ENCODE measurements at regions not wholly inside any gene's neighbourhood (a gene's known extent, or its start where the extent isn't known, plus 50 kb on each side); places are given as distances from the start of the nearest gene placed in this dataset.
"Not testable (repeated sequence)": the region's sequence is repeated elsewhere in the genome, so short reads cannot be mapped to it uniquely, and the experiment has no call there.

DNA sequence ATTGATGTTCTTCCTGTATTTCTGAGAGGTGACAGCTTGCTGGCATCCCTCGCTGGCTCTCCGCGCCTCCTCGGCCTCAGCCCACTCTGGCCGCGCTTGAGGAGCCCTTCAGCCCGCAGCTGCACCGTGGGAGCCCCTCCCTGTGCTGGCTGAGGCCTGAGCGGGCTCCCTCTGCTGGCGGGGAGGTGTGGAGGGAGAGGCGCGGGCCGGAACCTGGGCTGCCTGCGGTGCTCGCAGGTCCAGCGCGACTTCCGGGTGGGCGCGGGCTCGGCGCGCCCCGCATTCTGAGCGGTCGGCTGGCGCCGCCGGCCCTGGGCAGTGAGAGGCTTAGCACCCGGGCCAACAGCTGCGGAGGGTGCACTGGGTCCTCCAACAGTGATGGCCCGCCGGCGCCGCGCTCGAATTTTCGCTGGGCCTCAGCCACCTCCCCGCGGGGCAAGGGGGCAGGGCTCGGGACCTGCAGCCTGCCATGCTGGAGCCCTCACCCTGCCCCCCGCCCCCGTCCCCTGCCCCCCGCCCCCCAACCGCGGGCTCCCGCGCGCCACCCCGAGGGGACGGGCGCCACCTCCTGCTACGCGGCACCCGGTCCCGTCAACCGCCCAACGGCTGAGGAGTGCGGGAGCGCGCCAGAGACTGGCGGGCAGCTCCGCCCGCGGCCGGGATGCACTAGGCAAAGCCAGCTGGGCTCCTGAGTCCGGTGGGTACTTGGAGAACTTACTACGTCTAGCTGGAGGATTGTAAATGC lies 1353.4 kb upstream of the CDH18 start:
- not testable (repeated sequence) for DNase-seq (ENCODE audit: low read depth, low spot score)

DNA sequence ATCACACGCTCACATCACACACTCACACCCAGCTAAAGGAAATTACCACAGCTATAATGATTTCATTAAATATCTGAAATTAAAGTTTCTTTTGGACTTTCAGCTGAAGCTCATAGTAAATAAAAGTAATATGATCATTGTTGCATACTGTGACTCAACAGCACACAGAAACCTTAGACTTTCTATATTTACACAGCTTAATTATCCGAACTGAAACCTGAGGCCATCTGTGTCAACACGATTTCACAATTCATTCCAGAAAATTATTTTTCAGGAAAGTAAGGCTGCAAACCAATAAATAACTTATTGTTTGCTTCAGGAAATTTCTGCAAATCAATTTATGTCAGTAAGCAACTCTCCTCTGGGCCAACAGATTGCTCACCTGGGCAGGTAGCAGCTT lies 1352.2 kb upstream of the CDH18 start:
- DNase-seq (ENCODE audit: low read depth, low spot score): not testable (repeated sequence)

DNA sequence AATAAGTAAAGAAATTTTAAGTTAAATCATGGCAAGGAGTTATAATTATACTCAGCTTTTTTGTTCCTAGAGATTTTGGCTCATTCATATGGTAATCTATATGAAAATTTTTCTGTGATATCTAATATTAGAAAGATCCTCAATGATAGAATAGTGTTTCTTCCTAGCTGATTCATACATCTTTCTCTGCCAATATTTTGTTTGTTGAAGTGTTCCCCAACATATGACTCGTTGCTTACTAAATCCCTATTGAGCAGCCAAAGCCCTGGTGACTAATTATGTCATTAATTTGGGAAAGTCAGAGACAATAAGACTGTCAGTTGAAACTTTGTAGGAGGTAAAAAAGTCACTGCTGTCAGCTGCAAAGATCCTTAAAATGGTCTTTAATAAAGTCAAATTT lies 1348.5 kb upstream of the CDH18 start:
- not testable (repeated sequence) for DNase-seq (ENCODE audit: low read depth, low spot score)

DNA sequence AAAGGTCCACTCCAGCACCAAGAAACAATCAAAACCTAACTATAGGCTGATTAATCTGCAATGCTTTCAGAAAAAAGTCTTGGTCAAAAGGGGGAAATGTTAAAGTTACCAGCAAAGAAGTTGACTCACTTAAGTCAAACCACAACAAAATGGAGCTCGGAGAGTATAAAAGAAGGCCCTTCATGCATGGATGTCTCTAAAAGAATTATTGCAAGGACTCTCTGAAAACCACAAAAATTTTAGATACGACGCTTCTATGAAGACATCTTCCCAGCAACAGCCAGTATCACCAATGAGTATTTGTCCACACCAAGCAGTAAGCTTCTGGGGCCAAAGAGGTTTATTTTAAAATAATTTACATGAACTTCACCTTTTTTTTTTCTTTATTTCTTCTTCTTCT lies 1327.4 kb upstream of the CDH18 start:
- peak; percentile 5 for DNase-seq (ENCODE audit: low read depth, low spot score)

DNA sequence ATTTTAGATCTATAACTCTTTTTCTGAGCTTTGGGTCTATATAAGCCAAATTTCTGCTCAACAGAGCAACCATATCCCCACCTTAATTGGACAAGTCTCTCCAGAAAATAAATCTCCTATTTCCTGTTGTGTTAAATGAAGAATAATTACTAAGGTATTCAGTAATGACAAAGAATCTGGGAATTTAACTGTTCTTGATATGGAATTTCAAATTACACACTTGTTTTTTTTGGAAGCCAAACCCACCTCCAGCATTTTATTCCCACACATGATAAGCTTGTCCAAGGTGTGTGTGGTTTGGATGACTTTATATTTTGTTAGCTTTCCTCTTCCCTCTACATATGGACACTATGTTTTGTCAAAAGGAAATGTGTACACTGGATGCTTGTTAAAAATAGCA lies 1313.2 kb upstream of the CDH18 start:
- DNase-seq (ENCODE audit: low read depth, low spot score): peak; percentile 7

DNA sequence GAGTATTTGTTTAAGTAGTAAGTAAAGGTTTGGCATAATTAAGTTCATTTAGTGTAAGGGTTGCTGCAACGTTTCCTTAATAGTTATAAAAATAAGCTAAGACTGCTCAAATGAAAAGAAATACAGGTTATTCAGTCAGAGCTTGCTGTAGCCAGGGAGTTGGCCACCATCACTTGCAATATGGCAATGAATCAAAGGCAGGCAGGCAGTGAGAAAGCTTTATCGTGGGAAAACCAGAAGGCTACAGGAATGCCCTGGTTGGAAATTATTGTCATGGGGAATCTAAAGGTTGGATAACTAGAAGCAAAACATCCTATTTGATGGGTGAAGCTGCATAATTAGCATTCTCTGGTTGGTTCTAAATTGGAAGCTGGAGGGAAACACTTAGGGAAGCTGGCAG lies 1286.4 kb upstream of the CDH18 start:
- peak; percentile 4 for DNase-seq (ENCODE audit: low read depth, low spot score)

DNA sequence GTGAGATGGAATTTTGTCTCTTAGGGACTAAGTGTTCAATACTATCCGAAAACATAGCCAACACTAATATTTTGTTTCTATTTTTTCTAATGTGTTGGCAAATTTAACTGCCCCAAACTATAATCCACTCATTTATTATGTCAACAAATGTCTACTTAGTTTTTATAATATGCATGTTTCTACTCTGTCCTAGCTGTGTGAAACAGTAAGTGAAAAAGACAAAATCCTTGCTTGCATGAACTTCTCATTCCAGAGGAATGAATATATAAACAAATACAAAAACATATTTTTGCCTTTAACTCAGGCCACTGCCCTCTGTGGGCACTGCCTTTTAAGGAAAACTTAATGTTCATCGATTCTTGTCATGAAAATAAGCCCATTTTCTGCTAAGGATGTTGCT lies 1275.4 kb upstream of the CDH18 start:
- DNase-seq (ENCODE audit: low read depth, low spot score): peak; percentile 3

DNA sequence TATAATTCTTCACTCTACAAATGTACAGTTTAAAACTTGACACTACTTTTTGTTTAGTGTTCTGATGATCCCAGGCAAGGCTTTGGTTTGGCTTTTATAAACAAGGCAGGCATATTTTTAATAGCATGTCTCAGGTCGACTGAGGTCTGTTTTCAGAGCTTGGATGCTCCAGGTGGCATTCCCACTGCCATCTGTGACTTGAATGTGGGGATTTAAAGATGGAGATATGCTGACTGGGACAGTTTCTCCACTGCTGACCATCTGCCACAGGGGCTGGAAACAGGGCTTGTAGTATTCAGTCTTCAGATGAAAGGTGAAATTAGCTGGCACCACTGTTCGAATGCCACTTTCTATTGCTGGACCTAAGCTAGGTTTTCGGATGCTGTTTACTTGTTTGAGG lies 1266.2 kb upstream of the CDH18 start:
- no peak for DNase-seq (ENCODE audit: low read depth, low spot score)

DNA sequence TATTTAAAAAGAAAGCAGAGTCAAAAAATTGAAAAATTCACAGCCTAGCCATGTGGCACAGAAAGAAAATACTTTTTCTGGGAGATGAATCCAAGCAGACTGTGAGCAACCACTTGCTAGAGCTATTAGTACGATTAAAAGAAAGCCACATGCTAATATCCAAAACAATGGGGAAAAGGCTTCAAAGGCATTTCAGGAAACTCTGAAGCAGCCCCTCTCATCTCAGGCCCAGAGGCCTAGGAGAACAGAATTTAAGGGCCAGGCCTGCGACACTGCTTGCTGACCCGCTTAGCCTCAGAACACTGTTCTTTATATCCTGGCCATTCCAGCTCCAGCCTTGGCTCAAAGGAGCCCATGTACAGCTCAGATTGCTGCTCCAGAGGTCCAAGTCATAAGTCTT lies 1257.0 kb upstream of the CDH18 start:
- DNase-seq (ENCODE audit: low read depth, low spot score): no peak

DNA sequence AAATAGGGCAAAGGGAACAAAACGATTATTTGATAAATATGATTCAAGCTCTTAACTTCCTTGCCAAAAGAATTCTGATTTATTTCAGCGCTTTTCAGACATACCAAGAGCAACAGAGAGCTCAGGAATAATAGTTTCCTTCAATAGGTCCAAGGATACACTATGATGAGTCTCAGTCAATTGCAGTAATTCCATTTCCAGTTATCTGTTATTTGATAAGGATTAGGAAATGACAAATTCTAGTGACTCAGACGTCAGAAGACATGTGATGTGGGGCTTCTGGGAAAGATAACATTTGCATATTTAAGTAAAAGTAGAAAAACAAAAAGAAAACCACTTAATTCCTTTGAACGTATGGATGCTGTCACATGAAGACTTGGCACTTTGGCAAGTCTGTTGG lies 1250.8 kb upstream of the CDH18 start:
- no peak for DNase-seq (ENCODE audit: low read depth, low spot score)

DNA sequence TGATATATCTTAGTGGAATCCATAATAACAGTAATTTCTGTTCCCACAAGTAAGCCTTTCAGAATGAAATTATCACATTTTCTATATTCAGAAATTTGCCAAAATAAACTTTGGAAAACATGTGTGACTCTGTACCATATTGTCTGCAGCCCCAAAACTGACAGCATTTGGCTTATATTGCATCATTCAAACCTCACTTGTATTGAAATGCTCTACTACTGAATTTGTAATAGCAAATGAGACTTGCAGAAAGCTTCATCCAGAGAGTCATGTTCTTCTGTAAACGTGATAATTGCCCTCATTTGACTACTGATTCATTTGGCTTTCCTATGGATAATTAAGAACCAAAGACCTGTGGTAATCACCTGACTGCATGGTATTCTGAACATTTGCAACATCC lies 1249.5 kb upstream of the CDH18 start:
- no peak for DNase-seq (ENCODE audit: low read depth, low spot score)

DNA sequence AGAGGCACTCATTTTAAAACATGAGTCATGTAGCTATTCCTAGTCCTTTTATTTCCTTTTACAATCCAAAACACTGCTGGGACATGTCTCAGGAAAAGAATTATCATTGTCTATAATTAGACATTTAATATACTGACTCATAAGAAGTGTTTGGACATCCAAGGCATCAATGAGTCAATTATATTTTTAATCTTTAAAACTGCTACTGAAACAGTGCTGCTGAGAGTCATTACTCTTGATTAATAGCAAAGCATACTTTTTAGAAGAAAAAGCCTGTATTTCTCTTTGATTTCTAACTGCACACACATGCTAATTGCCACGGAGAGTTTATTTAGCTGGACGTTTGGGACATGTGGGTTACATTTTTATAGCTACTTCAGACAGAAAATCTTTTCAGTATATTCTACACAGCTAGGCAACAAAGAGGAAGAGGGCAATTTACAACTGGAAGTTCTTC lies 1249.0 kb upstream of the CDH18 start:
- DNase-seq (ENCODE audit: low read depth, low spot score): peak; percentile 9

DNA sequence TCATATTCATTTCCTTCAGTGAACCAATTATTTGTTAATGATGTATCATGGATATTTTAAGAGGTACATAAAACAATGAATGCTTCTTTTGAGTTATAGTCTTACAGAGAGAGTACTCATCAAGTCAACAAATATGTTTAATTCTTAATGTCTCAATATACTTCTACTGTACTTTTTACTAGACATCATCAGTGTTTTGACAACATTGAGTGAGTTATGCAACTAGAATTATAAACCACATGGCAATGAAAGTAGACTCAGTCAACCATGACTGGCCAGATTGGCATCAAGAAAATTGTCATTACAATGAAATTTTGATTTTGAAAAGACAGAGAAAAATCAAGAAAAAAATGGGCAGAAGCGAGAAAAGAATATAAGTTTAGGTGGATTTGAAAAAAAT lies 1248.1 kb upstream of the CDH18 start:
- DNase-seq (ENCODE audit: low read depth, low spot score): no peak

DNA sequence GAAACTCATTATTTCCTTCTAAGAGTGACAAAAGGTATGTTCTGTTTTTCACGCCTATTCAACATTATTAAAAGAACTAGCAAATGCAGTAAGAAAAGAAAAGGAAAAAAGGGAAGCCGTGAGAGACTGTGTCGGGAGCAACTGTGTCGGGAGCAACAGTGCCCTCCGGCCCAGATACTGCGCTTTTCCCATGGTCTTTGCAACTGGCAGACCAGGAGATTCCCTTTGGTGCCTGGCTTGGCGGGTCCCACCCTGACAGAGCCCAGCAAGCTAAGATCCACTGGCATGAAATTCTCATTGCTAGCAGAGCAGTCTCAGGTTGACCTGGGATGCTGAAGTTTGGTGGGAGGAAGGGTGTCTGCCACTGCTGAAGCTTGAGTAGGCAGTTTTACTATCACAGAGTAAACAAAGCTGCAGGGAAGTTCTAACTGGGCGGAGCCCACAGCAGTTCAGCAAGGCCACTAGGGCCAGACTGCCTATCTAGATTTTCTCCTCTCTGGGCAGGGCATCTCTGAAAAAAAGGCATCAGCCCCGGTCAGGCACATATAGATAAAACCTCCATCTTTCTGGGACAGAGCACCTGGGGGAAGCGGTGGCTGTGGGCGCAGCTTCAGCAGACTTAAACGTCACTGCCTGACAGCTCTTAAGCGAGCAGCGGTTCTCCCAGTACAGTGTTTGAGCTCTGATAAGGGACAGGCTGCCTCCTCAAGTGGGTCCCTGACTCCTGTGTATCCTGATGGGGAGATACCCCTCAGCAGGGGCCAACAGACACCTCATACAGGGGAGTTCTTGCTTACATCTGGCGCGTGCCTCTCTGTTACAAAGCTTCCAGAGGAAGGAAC lies 1237.4 kb upstream of the CDH18 start:
- DNase-seq (ENCODE audit: low read depth, low spot score): no peak

DNA sequence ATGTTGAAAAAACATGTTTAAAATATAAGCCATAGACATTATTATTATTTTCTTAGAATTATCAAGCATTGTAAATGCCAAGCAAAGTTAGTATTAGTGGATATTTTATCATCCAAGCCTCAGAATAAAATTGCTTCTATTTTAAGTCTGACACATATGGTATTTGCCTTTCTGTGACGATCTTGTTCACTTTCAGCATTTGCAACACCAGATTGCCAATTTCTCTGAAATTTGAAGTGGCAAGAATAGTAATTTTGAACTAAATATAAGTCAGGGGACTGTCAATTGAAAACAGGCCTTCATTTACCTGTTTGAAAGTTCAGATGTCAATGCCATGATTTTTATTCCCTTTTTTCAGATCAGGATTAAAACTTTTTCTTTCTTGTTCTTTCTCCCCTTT lies 1233.6 kb upstream of the CDH18 start:
- no peak for DNase-seq (ENCODE audit: low read depth, low spot score)

DNA sequence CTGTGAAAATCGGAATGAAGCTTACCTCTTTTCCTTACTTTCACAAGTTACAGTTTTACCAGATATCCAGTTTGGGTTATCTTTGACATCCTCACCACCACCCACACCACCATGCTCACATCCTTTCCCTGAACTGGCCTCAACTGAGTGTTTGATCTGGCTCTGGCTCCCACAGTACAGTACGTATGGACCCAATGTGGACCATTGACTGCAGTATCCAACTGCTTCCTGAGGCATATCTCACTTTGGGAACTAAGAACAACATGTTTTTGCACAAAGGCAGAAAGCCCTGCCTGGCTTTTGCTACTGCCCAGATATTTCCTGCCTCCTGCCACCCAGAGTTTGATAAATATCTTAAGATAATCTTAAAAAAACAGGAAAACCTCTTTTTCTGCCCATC lies 1232.0 kb upstream of the CDH18 start:
- DNase-seq (ENCODE audit: low read depth, low spot score): no peak

DNA sequence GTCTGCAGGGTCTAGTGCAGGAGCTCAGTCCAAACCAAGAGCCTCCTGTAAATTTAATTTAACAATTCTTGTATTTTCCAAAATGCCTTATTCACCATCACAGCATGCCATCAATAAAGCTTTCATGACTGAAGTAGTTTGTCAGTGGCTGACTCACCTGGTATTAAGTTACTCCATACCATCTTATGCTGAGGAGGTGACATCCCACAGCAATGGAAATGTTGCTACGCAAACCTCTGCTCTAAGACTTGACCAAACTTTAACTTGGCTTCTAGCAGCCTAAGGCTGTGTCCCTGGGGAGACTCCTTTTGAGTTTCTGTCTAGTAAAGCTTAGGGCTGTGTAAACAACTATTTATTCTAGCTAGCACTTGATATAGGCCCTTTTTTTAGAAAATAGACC lies 1231.3 kb upstream of the CDH18 start:
- DNase-seq (ENCODE audit: low read depth, low spot score): no peak

DNA sequence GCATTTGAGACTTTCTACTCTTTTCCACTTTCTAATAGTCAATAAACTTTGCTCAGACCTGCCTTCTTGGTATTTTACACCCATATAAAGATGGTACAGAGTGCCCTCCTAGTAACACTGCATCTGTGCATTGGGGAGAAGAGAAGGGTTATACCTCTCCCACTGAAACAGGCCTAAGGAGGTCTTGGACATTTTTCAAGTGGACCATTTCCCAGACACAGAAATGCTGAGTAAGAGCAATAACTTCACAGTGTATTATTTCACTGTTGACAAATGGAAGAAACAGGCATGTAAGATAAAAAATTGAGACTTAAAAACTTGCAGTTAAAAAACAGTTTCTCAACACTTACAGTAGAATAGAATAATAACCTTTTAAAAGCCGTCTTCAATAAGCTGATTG lies 1224.0 kb upstream of the CDH18 start:
- no peak for DNase-seq (ENCODE audit: low read depth, low spot score)

DNA sequence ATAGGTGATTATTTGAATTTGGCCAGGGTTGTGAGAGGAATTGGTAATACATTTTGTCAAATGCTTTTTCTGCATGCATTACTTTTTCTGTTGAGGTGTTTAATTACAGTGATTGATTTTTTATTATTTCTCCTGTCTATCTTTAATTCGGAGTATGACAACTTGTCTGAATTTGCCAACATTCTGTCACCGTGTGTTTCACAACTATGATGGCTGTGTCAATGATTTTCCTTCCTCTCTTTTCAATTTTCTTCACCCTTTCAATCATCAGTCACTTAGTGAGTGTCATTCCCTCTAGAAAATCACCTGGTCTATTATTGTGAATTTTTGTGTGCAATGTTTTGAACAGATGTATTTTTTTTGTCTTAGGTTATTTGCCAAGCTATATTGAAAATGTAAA lies 1221.4 kb upstream of the CDH18 start:
- DNase-seq (ENCODE audit: low read depth, low spot score): no peak

DNA sequence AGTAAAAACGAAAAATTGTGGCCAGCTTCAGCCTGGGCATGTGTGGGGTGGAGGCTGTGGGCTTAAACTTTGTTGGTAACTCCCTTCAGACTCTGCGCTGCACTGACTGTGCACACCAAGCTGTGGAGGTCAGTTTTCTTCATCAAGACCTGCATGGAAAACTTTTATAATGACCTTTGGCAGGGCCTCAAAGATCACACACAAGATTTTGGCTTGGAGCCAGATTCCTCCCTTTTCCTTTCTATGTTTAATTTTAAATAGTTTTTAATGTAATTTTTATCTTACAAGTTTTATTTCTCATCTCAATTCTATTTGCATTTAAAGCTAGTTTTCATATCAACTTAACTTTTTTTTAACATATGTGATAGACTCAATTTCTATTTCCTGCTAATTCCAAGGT lies 1211.1 kb upstream of the CDH18 start:
- no peak for DNase-seq (ENCODE audit: low read depth, low spot score)

DNA sequence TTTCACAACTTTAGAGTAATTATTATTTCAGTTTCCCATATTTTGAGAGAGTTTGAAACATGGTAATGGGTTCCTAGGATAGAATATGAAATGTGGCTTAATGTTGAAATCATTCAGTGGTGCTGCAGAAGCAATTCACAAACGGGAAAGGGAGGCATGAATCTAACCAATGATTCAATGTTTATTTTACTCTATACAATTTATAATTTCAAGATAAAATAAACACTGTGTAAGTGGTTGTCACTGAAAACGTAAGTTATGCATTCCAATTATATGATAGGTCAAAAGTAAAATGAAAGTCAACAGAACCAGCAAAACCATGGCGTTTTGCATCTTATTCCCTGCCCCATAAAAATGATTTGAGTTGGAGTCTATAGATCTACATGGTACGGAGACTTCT lies 1207.1 kb upstream of the CDH18 start:
- DNase-seq (ENCODE audit: low read depth, low spot score): no peak

DNA sequence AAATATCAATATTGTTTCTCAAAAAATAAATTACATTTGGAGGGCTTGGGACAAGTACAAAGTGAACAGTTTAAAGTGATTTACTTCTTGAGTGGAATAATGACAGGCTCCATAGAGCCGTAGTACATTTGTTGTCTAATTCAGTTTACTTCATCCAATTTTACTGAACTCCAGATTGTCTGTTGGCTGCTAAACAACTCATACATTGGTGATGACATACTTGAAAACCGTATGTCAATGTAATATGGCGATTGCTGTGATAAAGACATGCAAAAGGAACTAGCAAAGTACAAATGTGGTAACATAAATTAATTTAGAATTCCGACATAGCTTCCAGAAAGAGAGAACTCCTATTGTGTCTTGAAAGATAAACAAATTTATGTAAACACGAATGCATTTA lies 1197.5 kb upstream of the CDH18 start:
- DNase-seq (ENCODE audit: low read depth, low spot score): no peak

DNA sequence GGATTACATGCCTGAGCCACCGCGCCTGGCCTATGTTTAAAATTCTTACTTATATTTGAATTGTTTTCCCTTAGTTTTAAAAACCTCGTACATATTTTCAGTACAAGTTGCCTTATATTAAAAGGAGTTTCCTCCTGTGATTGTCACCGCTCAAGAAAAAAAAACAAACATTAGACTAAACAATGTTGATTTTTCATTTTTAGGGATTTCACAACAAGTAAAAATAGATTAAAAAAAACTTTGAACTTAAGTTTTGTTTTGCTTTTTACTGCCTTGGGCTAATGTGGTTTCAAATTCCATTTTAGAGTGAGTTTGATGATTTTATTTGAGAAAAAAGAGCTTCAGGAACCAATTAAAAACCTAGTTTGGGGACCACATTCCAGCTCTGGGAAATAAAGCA lies 1196.6 kb upstream of the CDH18 start:
- DNase-seq (ENCODE audit: low read depth, low spot score): no peak
